WTC11 (cell line): ENCODE measurements at regions not wholly inside any gene's neighbourhood (a gene's known extent, or its start where the extent isn't known, plus 50 kb on each side); places are given as distances from the start of the nearest gene placed in this dataset.
"Not testable (repeated sequence)": the region's sequence is repeated elsewhere in the genome, so short reads cannot be mapped to it uniquely, and the experiment has no call there.

Experiments used
- ATAC-seq: fragments of 200-7000 bp; cut with Tn5 transposase; 2 replicates; pipeline ENCODE4 v1.10.0; 2021; ENCODE audit warnings: mild to moderate bottlenecking, moderate library complexity
- CTCF ChIA-PET: fragments of 300-600 bp; sonication (Branson Sonifier 250); formaldehyde crosslinking; loops from one replicate; lab custom pipeline; 2021; ENCODE audit warnings: antibody characterized with exemption; lab: Charles Lee
- POLR2A ChIA-PET: fragments of 350-600 bp; sonication (Branson Sonifier 250); formaldehyde crosslinking; loops from one replicate; lab custom pipeline; 2021; ENCODE audit warnings: antibody characterized with exemption; lab: Charles Lee
- DNase-seq: peaks from one replicate; pipeline ENCODE4 v3.0.0; 2021; ENCODE audit warnings: low spot score
- H3K27ac Mint-ChIP-seq: 2 replicates; pipeline ENCODE4 v1.8.0; 2021; ENCODE audit warnings: mixed read lengths
- H3K27me3 Mint-ChIP-seq: 2 replicates; pipeline ENCODE4 v1.8.0; 2021; ENCODE audit warnings: low read depth, mild to moderate bottlenecking, moderate library complexity, mixed read lengths
- H3K36me3 Mint-ChIP-seq: 2 replicates; pipeline ENCODE4 v1.8.0; 2021; ENCODE audit warnings: mixed read lengths
- H3K4me1 Mint-ChIP-seq: 2 replicates; pipeline ENCODE4 v1.8.0; 2022; ENCODE audit warnings: mixed read lengths
- H3K4me3 Mint-ChIP-seq: 2 replicates; pipeline ENCODE4 v1.8.0; 2021; ENCODE audit warnings: mild to moderate bottlenecking, moderate library complexity, mixed read lengths
- H3K9me3 Mint-ChIP-seq: 2 replicates; pipeline ENCODE4 v1.8.0; 2021; ENCODE audit warnings: mixed read lengths
- ATF2 ChIP-seq: sonication (generic); formaldehyde crosslinking; IDR thresholded peaks from 2 replicates; pipeline ENCODE4 v1.8.1; 2022; ENCODE audit warnings: low read depth, missing genetic modification reagents, borderline replicate concordance
- CTCF ChIP-seq: fragments of 200-600 bp; IDR thresholded peaks from 2 replicates; pipeline ENCODE4 v1.8.0; 2022; ENCODE audit warnings: antibody characterized with exemption
- EMX1 ChIP-seq: fragments of 250-450 bp; sonication (Bioruptor Pico); IDR thresholded peaks from 2 replicates; pipeline ENCODE4 v1.8.0; 2021; ENCODE audit warnings: mild to moderate bottlenecking
- GRHL2 ChIP-seq: fragments of 250-450 bp; sonication (Bioruptor Pico); IDR thresholded peaks from 2 replicates; pipeline ENCODE4 v1.8.0; 2022; ENCODE audit warnings: mild to moderate bottlenecking, moderate library complexity; ENCODE audit not compliant: insufficient replicate concordance, severe bottlenecking
- JUN ChIP-seq: sonication (generic); formaldehyde crosslinking; IDR thresholded peaks from 2 replicates; pipeline ENCODE4 v1.8.0; 2023; ENCODE audit warnings: mild to moderate bottlenecking, missing genetic modification reagents
- NFATC4 ChIP-seq: fragments of 250-450 bp; sonication (Bioruptor Pico); IDR thresholded peaks from 2 replicates; pipeline ENCODE4 v1.9.0; 2021; ENCODE audit warnings: mild to moderate bottlenecking
- SMAD3 ChIP-seq: sonication (generic); formaldehyde crosslinking; IDR thresholded peaks from 2 replicates; pipeline ENCODE4 v1.8.0; 2022; ENCODE audit warnings: missing genetic modification reagents, mild to moderate bottlenecking, borderline replicate concordance
- SMAD4 ChIP-seq: sonication (generic); formaldehyde crosslinking; IDR thresholded peaks from 2 replicates; pipeline ENCODE4 v1.8.0; 2022; ENCODE audit warnings: mild to moderate bottlenecking, missing genetic modification reagents
- TCF7 ChIP-seq: sonication (generic); formaldehyde crosslinking; IDR thresholded peaks from 2 replicates; pipeline ENCODE4 v1.8.0; 2022; ENCODE audit warnings: mild to moderate bottlenecking, low read depth, missing genetic modification reagents, moderate library complexity
- TF ChIP-seq, protein P1 (sequence below): fragments of 250-450 bp; sonication (Bioruptor Pico); IDR thresholded peaks from 2 replicates; pipeline ENCODE4 v1.9.0; 2021; ENCODE audit warnings: mild to moderate bottlenecking
- TF ChIP-seq, protein P2 (sequence below): sonication (generic); formaldehyde crosslinking; IDR thresholded peaks from 2 replicates; pipeline ENCODE4 v1.8.1; 2022; ENCODE audit warnings: low read depth, mild to moderate bottlenecking, moderate library complexity, missing genetic modification reagents, borderline replicate concordance
- TF ChIP-seq, protein P3 (sequence below): sonication (generic); formaldehyde crosslinking; IDR thresholded peaks from 2 replicates; pipeline ENCODE4 v1.8.0; 2022; ENCODE audit warnings: missing genetic modification reagents
- TF ChIP-seq, protein P4 (sequence below): fragments of 250-450 bp; sonication (Bioruptor Pico); IDR thresholded peaks from 2 replicates; pipeline ENCODE4 v1.9.0; 2021; ENCODE audit warnings: moderate library complexity, mild to moderate bottlenecking, inconsistent platforms, borderline replicate concordance
- TF ChIP-seq, protein P5 (sequence below): sonication (generic); formaldehyde crosslinking; IDR thresholded peaks from 2 replicates; pipeline ENCODE4 v1.8.1; 2023; ENCODE audit warnings: mild to moderate bottlenecking, missing genetic modification reagents

DNA sequence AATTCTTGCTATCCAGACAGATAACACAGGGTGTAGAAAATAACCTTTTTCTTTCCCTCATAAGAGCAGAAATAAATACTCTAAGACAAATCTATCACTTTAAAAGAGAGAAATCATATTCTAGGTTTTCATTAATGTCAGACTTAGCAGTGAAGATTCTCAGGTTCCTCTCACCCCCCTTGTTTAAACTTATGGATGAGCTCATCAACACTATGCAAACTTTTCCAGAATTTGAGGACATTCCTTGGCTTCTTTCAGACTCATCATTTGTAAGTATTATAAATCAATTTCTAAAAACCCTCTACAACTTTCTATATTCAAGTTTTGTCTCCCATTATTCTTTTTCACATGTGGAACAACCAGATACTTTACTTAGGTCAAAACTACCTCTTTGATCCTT, 374.9 kb upstream of the TRPC7 start:
- CTCF ChIA-PET, result no interaction called here
- Mint-ChIP-seq H3K4me3 (no peak overlapping the region), H3K4me1 (peaks cover 29% of the 10 kb centered on the region), H3K27me3 (peaks cover 11% of the 10 kb centered on the region; the same call in 1 of the 2 replicates), H3K27ac (no peak overlapping the region), H3K9me3 (peaks cover 68% of the 10 kb centered on the region), H3K36me3 (peaks cover 71% of the 10 kb centered on the region)
- DNase-seq (no peak), ATAC-seq (no peak)
- TF ChIP-seq, protein P1, sequence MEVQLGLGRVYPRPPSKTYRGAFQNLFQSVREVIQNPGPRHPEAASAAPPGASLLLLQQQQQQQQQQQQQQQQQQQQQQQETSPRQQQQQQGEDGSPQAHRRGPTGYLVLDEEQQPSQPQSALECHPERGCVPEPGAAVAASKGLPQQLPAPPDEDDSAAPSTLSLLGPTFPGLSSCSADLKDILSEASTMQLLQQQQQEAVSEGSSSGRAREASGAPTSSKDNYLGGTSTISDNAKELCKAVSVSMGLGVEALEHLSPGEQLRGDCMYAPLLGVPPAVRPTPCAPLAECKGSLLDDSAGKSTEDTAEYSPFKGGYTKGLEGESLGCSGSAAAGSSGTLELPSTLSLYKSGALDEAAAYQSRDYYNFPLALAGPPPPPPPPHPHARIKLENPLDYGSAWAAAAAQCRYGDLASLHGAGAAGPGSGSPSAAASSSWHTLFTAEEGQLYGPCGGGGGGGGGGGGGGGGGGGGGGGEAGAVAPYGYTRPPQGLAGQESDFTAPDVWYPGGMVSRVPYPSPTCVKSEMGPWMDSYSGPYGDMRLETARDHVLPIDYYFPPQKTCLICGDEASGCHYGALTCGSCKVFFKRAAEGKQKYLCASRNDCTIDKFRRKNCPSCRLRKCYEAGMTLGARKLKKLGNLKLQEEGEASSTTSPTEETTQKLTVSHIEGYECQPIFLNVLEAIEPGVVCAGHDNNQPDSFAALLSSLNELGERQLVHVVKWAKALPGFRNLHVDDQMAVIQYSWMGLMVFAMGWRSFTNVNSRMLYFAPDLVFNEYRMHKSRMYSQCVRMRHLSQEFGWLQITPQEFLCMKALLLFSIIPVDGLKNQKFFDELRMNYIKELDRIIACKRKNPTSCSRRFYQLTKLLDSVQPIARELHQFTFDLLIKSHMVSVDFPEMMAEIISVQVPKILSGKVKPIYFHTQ (CRISPR knock-in tag), result no peak
- TF ChIP-seq EMX1, result no peak
- TF ChIP-seq GRHL2 (CRISPR knock-in tag), result no peak
- no peak for TF ChIP-seq ATF2
- TF ChIP-seq, protein P2, sequence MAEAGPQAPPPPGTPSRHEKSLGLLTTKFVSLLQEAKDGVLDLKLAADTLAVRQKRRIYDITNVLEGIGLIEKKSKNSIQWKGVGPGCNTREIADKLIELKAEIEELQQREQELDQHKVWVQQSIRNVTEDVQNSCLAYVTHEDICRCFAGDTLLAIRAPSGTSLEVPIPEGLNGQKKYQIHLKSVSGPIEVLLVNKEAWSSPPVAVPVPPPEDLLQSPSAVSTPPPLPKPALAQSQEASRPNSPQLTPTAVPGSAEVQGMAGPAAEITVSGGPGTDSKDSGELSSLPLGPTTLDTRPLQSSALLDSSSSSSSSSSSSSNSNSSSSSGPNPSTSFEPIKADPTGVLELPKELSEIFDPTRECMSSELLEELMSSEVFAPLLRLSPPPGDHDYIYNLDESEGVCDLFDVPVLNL (CRISPR knock-in tag), result no peak
- TF ChIP-seq, protein P3, sequence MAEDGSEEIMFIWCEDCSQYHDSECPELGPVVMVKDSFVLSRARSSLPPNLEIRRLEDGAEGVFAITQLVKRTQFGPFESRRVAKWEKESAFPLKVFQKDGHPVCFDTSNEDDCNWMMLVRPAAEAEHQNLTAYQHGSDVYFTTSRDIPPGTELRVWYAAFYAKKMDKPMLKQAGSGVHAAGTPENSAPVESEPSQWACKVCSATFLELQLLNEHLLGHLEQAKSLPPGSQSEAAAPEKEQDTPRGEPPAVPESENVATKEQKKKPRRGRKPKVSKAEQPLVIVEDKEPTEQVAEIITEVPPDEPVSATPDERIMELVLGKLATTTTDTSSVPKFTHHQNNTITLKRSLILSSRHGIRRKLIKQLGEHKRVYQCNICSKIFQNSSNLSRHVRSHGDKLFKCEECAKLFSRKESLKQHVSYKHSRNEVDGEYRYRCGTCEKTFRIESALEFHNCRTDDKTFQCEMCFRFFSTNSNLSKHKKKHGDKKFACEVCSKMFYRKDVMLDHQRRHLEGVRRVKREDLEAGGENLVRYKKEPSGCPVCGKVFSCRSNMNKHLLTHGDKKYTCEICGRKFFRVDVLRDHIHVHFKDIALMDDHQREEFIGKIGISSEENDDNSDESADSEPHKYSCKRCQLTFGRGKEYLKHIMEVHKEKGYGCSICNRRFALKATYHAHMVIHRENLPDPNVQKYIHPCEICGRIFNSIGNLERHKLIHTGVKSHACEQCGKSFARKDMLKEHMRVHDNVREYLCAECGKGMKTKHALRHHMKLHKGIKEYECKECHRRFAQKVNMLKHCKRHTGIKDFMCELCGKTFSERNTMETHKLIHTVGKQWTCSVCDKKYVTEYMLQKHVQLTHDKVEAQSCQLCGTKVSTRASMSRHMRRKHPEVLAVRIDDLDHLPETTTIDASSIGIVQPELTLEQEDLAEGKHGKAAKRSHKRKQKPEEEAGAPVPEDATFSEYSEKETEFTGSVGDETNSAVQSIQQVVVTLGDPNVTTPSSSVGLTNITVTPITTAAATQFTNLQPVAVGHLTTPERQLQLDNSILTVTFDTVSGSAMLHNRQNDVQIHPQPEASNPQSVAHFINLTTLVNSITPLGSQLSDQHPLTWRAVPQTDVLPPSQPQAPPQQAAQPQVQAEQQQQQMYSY, result no peak
- no peak for TF ChIP-seq SMAD4 (CRISPR knock-in tag)
- TF ChIP-seq, protein P4, sequence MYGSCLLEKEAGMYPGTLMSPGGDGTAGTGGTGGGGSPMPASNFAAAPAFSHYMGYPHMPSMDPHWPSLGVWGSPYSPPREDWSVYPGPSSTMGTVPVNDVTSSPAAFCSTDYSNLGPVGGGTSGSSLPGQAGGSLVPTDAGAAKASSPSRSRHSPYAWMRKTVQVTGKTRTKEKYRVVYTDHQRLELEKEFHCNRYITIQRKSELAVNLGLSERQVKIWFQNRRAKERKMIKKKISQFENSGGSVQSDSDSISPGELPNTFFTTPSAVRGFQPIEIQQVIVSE, result no peak
- no peak for TF ChIP-seq CTCF
- no peak for TF ChIP-seq JUN (CRISPR knock-in tag)
- TF ChIP-seq, protein P5, sequence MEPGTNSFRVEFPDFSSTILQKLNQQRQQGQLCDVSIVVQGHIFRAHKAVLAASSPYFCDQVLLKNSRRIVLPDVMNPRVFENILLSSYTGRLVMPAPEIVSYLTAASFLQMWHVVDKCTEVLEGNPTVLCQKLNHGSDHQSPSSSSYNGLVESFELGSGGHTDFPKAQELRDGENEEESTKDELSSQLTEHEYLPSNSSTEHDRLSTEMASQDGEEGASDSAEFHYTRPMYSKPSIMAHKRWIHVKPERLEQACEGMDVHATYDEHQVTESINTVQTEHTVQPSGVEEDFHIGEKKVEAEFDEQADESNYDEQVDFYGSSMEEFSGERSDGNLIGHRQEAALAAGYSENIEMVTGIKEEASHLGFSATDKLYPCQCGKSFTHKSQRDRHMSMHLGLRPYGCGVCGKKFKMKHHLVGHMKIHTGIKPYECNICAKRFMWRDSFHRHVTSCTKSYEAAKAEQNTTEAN (CRISPR knock-in tag), result no peak
- TF ChIP-seq NFATC4 (CRISPR knock-in tag), result no peak
- no peak for TF ChIP-seq TCF7 (CRISPR knock-in tag)
- no peak for TF ChIP-seq SMAD3 (CRISPR knock-in tag)
- POLR2A ChIA-PET, result interaction anchor here (1.3 kb wide), 1 partner anchor 18 kb away, joined by 4 read pairs; no protein-coding TSS in a partner anchor

DNA sequence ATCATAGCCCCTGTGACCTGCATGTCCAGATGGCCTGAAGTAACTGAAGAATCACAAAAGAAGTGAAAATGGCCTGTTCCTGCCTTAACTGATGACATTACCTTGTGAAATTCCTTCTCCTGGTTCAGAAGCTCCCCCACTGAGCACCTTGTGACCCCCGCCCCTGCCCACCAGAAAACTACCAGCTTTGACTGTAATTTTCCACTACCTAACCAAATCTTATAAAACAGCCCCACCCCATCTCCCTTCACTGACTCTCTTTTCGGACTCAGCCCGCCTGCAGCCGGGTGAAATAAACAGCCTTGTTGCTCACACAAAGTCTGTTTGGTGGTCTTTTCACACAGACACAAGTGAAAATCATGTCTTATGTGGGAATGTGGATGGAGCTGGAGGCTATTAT, 373.9 kb upstream of the TRPC7 start:
- Mint-ChIP-seq H3K27ac (peak overlapping the region; percentile 36; the same call in 1 of the 2 replicates), H3K27me3 (peaks cover 11% of the 10 kb centered on the region; the same call in 1 of the 2 replicates), H3K4me1 (peaks cover 36% of the 10 kb centered on the region), H3K36me3 (peaks cover 64% of the 10 kb centered on the region), H3K9me3 (peaks cover 58% of the 10 kb centered on the region)
- ATAC-seq, DNase-seq, CTCF ChIA-PET, H3K4me3 Mint-ChIP-seq: not testable (repeated sequence)
- POLR2A ChIA-PET, result interaction anchor here (1.3 kb wide), 1 partner anchor 17 kb away, joined by 4 read pairs; no protein-coding TSS in a partner anchor
